KBM-7 (cell line): ENCODE measurements at regions not wholly inside any gene's neighbourhood (a gene's known extent, or its start where the extent isn't known, plus 50 kb on each side); places are given as distances from the start of the nearest gene placed in this dataset.
"Not testable (repeated sequence)": the region's sequence is repeated elsewhere in the genome, so short reads cannot be mapped to it uniquely, and the experiment has no call there.

Experiments
- DNase-seq: peaks from one replicate; pipeline ENCODE4 v3.0.0-alpha.2; 2015
- in situ Hi-C: fragments of 300-500 bp; cut with MboI; formaldehyde crosslinking; loops from 2 replicates; pipeline ENCODE4 v1.14.3; 2020; ENCODE audit warnings: low sequenced_read_pairs, low pct_unique_long_range_greater_than_20kb, mixed read lengths

DNA sequence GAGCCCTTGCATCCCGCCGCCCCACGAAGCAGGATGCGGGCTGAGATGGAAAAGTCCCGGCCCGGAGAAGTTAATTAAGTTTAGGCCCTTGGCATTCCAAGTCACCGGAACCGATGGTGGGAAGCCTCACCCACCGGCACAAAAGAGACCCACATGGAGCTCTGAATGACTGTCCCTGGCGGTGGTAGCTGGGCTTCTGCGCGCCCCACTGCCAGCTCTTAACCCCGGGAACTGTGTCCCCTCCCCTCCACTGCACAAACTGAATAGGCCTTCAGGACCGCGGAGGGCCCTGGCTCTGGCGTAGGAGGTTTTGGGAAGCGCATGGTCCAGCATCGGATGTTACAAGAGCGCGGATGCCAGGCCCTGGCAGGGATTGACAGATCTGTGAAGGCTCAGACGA is 291.1 kb upstream of the TUT7 start:
- in situ Hi-C loops = no loop called here
- no peak for DNase-seq

DNA sequence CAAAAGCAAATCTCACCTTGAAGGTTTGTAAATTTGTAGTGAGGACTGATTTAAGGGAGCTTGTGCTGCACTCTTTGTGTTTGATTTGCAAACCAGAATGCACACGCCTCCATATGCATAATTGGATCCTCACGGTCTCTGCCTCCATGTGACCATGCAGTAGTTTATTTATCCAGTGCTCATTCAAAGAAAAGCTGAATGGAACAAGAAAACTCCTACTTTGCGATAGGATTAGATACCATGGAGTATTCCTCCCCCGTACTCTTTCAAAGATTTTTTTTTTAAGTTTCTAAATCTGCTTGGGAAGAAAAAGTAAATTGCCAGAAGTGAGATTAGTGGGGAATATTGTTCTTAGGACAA is 290.4 kb upstream of the TUT7 start:
- DNase-seq = no peak

DNA sequence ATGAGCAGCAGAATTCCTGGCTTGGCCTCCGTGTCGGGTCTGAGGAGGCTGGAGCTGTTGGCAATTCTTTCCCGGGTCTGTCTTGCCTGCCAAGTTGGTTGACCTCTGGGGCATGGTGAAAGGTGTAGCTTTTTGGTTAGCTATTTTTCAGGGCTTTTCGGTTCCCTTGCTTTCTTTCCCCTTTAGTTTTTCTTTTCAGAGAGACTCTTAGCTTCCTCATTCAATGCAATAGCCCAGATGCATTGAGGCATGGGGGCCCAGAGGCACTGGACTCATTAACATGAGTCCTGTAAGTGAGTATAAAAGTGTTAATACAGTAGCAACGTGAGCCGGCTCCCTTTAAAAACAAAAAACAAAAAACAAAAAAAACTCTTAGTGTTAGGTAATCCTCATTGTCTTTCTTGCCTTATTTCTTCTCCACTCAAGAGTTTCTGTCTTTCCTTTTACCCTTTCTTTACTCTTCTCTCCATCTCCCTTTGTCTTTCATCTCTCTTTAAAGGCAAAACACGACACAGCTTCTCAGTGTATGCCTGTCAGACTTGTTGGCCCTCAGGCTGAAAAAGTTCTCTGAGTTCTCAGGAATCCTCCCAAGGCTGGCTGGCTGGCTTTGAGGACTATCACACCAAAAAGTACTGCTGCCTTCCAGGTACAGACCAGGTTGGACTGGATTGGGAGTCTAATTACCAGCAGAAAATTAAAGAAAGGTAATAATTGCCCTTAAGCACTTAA is 289.9 kb upstream of the TUT7 start:
- in situ Hi-C loops = no loop called here
- DNase-seq = no peak

More for the DNA sequence above, 290.4 kb upstream of the TUT7 start:
- in situ Hi-C loops = no loop called here

DNA sequence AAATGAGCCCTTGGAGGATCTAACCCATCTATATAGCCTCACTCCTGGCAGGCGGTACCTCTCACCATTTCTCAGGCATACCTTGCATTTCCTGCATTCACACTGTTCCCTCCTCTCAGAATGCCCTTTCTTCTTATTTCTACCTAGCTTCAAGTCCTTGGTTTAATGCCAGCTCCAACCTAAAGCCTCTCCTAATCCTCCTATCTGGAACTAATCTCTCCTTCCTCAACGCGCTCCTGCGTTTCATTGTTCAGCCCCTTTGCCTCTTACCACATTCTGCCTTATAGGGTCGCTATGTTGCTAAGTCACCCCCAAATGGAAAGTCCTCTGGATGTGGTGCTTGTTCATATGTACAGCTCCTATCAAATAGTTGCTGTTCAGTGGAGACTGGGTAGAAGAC is 288.5 kb upstream of the TUT7 start:
- no peak for DNase-seq
- in situ Hi-C loops = no loop called here

DNA sequence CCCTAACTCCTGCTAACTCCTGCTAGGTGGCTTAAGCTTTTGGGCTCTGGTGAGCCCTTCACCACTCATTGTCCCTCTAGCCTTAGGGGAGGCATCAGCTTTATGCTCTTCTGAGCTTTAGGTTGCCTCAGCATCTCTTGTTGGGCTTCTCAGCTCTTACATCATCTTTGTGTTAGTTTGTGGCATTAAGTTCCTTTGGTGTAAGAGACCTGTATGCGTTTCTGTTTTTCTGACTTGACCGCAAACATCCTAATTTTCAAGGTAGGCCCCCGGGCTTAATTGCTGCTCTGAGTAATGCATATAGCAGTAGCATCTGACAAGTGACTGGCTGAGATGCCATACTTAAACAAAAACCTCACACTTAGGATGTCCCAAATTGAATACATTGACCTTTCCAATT is 287.8 kb upstream of the TUT7 start:
- no peak for DNase-seq
- in situ Hi-C loops = no loop called here

DNA sequence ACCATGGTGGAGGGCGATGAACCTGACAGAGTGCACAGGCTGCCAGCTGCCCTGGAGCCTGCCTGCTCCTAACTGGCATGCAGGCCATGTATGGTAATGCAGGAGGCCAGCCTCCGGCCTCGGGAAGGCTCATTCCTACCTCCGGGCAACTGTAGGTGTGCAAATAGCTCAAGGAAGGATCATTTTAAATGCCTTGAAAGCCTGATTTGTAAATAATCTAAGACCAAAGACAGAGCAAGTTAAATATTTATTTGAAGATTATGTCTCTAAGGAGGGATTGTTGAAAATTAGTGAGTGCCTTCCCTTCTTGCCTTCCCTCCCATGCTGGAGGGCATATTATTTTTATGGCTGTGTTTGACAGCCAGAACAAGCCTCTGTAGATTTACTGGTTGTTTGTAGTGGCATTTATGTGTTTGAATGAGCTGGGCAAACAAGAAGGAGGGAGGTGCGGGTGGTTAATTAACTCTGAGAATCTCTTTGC is 285.7 kb upstream of the TUT7 start:
- DNase-seq = no peak
- in situ Hi-C loops = no loop called here

DNA sequence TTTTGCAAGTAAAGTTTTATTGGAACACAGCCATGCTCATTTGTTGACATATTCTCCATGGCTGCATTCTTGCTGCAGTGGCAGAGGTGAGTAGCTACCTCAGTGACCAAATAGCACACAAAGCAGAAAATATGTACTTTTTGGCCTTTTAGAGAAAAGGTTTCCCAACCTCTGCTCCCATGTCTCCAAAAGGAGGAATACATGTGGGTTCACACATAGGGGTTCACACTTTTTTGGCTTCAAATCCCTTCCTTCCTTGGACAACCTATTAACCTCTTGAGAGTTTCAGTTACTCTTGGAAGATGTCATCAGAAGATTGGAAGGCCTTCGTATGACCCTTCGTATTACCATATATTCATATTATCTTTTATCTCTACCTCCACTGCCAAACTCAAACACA is 285.1 kb upstream of the TUT7 start:
- in situ Hi-C loops = no loop called here
- no peak for DNase-seq

DNA sequence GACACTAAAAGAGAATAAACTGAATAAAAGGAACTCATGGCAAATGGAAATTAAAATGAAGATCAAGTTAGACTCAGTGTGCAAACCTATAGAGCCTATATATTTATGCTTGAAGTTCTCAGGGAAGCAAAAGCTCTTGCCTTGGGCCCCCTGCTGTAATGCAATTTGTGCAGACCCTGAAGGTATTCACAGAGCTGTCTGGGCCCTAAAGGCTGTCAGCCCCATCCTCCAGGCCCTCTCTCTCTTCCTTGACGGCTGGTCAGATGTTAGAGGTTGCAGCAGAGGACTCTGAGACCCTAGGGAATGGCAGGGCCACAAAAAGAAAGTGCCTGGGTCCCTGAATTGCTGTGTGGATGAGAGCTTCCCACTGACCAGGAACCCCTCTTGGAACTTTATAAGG is 283.9 kb upstream of the TUT7 start:
- no peak for DNase-seq
- in situ Hi-C loops = no loop called here

DNA sequence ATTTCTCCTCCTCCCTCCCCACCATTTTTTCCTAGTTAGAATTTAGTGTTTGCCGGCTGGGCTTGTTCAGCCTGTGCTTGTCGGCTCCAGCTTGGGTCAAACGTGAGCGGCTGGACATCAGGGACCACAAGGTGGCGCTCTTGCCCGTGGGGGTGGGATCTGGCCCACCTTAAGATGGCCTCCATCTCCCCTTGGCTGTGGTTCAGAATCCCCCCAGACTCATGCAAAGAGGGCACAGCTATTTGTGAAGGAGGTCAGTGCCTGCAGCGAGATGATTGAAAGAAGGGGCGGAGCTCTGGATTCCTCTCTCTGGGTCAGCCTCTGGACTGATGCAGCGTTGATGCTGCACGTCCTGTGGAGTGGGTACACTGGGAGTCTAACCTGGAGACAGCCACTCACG is 283.3 kb upstream of the TUT7 start:
- peak; percentile 24 for DNase-seq

DNA sequence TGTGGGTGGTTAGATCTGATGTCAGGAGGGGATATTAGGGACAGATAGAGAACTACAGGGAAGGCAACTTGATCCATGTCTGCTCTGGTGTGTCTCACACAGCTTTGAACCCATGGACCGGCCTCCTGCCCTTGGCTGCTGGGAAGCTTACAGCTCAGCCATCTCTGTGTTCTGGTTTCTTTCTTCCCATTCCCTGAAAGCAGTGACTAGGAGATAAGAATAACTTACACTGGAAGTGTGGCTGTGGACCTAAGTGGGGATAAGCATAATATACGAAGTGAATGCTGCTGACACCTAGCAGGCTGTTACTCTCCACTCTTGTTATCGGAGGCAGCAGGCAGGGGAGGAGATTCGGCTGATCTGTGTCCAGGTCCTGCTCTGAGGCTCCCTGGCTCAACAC is 282.3 kb upstream of the TUT7 start:
- in situ Hi-C loops = no loop called here
- DNase-seq = no peak

More for the DNA sequence above, 283.3 kb upstream of the TUT7 start:
- in situ Hi-C loops = no loop called here

DNA sequence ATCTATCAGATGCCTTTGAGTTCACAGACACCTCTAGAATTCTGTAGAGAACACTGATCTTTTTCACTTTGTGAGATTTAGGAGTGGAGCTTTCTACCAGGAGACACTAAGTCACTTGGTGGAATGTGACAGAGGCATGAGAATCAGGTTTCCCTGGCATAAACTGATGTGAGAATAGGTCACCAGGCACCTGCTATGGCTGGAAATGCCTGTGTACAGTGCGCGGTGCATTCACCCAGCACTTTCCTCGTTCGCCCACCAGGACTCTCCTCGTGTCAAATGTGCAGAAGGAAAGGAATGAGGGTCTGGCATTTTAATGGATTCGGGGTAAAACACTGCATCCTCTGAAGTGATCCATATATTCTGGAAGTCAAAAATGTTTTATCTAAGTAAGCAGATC is 281.8 kb upstream of the TUT7 start:
- in situ Hi-C loops = no loop called here
- DNase-seq = no peak

DNA sequence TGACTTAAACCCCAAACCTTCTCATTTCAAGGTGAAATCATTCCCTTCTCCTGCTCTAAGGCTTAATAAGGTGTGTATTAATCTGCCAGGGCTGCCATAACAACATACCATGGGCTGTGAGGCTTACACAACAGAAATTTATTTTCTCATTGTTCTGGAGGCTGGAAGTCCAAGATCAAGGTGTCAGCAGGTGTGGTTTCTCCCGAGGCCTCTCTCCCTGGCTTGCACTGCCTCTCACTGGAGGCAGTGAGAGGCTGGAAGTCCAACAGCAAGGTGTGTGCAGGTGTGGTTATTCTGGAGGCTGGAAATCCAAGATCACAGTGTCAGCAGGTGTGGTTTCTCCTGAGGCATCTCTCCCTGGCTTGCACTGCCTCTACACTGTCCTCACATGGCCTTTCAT is 280.3 kb upstream of the TUT7 start:
- in situ Hi-C loops = no loop called here
- DNase-seq = no peak

DNA sequence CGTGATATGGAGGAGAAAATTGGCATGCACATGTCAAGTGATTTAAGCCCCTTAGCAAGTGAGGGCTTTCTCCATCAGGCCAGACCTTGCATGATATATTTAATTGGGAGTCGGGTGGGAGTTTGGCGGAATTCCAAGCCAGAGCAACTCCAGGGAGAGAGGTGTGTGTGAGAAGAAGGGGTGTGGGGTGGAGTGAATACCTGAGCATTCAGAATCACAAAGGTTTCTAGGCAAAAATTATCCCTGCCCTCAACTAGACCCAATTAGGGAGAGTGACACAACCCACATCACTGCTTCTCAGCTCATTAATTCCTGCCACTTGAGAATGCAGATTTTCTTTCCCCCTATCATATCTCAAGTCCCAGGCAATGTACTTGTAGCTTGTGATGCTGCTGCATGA is 279.7 kb upstream of the TUT7 start:
- in situ Hi-C loops = no loop called here
- no peak for DNase-seq

DNA sequence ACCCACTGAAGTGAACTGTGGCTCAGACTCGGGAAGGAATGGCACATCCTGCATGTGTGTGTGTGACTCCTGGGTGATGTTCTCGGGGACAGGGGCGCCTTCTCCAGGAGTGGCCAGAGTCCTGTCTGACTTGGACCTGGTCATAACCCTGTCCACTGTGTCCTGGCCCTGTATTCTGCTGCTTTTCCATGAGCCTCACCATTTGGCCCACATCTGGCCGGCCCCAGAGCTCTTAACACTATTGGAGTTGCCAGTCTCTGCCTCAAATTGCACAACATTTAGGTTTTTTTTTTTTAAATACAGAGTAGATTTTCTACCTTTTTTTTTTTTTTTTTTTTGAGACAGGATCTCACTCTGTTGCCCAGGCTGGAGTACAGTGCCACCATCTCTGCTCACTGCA is 278.3 kb upstream of the TUT7 start:
- no peak for DNase-seq
- in situ Hi-C loops = no loop called here

DNA sequence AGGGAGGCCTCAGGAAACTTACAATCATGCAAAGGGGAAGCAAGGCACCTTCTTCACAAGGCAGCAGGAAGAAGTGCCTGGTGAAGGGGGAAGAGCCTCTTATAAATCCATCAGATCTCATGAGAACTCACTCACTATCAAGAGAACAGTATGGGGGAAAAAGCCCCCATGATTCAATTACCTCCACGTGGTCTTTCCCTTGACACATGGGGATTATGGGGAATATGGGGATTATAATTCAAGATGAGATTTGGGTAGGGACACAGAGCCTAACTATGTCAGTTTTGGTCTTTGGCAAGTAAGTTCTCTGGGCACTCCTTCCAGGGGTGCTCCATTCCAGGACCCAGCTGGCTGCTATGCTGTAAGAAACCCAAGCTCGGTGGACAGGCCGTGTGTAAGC is 275.3 kb upstream of the TUT7 start:
- DNase-seq = no peak
- in situ Hi-C loops = no loop called here

DNA sequence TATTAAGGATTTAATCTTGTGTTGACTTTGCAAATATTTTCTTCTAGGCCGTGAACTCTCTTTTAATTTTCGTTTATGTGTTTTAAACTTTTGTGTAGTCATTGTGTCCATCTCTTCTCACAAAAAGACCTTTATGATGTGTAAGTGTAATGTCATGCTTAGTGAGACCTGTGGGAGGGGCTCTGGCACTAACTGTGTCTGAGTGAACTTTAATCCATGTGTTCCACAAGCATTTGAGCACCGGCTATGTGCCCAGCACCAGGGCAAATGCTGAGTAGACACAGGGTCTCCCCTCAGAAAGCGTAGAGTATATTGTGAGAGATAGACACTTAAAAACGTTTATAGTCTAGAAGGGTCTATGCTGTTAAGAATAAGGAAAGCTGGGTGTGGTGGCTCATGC is 272.6 kb upstream of the TUT7 start:
- in situ Hi-C loops = no loop called here
- DNase-seq = no peak

DNA sequence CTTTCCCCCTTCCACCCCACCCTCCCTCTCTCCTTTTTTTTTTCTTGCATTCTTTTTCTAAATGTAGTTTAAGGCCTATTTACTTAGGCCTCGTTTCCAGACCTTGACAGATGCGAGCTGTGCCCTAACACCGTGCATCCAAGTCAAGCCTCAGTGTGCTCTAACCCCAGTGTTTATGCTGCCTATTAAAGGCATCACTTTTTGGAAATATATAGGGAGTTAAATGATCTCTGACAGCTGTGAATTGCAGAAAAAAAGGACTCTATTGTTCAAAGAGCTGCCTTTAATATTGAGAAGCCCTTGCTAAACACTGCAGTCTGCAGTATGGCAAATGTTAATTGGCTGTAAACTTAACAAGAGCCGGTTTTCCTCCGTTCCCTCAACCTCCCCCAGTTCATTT is 270.4 kb upstream of the TUT7 start:
- no peak for DNase-seq
- in situ Hi-C loops = no loop called here

DNA sequence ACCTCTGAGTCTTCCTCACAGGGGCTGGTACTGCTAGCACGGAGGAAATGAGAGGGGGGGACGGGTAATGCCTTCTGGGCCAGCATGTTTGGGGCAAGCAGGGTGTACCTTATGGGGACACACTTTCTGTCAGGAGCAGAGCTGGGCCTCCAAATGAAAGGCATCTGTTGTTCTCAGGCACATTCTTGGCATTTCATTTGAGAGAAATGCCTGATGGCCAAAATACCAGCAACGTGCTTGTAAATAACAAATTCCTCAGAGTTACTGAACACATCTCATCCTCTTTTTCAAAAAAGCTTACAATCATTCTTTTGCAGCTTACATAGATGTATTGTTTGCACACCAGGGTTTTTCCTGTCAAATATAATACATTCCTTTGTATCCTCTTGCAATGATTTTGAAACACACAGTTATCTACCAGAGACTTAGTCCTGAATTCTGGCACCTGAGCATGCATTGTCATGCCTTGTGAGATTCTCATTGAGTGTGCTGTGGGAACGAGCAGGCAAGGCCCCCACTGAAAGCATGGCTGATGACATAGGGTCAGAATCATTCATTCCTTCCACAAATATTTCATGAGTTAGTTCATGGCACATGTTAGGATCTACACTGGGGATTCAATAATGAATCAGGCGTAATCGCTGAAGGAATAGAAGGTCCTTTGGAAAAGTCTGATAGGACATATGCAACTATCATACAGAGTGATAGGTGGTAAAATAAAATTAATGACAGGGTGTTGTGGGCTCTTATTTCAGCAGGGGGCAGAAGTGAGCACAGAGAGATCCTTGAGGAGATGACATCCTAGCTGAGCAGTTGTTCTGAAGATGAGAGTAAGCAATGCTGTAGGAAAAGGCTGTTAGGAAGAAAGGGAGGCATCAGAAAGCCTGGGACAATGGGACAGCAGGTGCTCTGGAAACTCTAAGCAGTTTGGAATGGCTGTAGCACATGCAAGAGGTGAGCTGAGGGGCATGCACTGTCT is 260.9 kb upstream of the TUT7 start:
- peak; percentile 14 for DNase-seq
- in situ Hi-C loops = no loop called here

DNA sequence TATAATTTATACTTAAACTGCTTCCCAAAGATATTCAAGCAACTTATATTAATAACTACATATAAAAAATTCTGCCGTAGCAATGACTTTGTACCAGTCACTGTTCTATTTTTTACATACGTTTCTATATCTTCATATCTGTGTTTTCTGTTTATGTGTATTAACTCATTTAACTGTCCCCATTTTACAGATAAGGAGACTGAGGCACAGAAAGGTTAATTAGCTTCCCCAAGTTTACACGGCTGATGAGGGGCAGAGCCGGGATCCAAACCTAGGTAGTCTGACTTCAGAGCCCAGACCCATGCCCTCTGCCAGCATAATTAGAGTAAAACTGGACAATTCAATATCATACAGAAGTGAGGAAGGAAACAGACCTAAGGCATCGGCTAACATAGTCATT is 259.7 kb upstream of the TUT7 start:
- DNase-seq = no peak
- in situ Hi-C loops = no loop called here

DNA sequence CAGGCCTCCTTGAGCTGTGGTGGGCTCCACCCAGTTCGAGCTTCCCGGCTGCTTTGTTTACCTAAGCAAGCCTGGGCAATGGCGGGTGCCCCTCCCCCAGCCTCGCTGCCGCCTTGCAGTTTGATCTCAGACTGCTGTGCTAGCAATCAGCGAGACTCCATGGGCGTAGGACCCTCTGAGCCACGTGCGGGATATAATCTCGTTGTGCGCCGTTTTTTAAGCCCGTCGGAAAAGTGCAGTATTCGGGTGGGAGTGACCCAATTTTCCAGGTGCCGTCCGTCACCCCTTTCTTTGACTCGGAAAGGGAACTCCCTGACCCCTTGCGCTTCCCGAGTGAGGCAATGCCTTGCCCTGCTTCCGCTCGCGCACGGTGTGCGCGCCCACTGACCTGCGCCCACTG is 257.3 kb upstream of the TUT7 start:
- DNase-seq, in situ Hi-C loops: not testable (repeated sequence)
